ENCODE measurements at regions not wholly inside any gene's neighbourhood (a gene's known extent, or its start where the extent isn't known, plus 50 kb on each side); places are given as distances from the start of the nearest gene placed in this dataset.
"Not testable (repeated sequence)": the region's sequence is repeated elsewhere in the genome, so short reads cannot be mapped to it uniquely, and the experiment has no call there.

DNA sequence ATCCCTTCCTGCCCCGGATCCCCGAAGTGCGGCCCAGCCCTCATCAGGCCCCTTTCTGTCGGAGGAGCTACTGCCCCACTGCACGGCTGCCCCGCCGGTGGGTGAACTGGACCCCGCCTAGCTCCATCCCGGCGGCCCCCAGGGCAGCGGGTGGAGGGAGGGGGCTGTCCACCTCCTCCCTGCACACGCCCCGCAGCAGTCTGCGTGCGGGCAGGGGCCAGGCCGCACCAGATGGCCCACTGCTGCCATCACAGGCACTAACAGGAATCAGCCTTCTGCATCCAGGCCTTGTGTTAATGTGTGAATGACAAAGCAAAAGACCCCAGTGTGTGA lies 54.9 kb upstream of the UNC93A start:
- POLR2A ChIA-PET = no interaction called here
- DNase-seq (ENCODE audit: low read depth, low spot score) = no peak
- no peak overlapping the region for H3K4me3 ChIP-seq (ENCODE audit: low read depth, low read length)
- CTCF ChIA-PET = no interaction called here
- H3K27me3 ChIP-seq (ENCODE audit: control insufficient read depth, insufficient read depth, low read length) = no peaks in the 10 kb centered on the region
- TF ChIP-seq CTCF (IDR thresholded peaks at IDR 0.05; ENCODE audit: low read depth, low read length) = no peak
- H3K27ac ChIP-seq (ENCODE audit: low read depth, low read length) = no peak overlapping the region
- H3K9me3 ChIP-seq (ENCODE audit: control insufficient read depth, insufficient read depth, low read length) = peaks cover 28% of the 10 kb centered on the region

- no peaks in the 10 kb centered on the region for H3K27me3 ChIP-seq (ENCODE audit: control insufficient read depth, insufficient read depth, low read length)
- ChIA-PET CTCF (no interaction called here), POLR2A (no interaction called here)
- no peak overlapping the region for H3K27ac ChIP-seq (ENCODE audit: low read depth, low read length)
- DNase-seq (ENCODE audit: low read depth, low spot score) = no peak
- no peak overlapping the region for H3K4me3 ChIP-seq (ENCODE audit: low read depth, low read length)
- peaks cover 30% of the 10 kb centered on the region for H3K9me3 ChIP-seq (ENCODE audit: control insufficient read depth, insufficient read depth, low read length)
- TF ChIP-seq CTCF (IDR thresholded peaks at IDR 0.05; ENCODE audit: low read depth, low read length) = no peak
Observed at GRCh38 chr6:167237438-167238145, 53.5 kb upstream of the UNC93A start.

DNA sequence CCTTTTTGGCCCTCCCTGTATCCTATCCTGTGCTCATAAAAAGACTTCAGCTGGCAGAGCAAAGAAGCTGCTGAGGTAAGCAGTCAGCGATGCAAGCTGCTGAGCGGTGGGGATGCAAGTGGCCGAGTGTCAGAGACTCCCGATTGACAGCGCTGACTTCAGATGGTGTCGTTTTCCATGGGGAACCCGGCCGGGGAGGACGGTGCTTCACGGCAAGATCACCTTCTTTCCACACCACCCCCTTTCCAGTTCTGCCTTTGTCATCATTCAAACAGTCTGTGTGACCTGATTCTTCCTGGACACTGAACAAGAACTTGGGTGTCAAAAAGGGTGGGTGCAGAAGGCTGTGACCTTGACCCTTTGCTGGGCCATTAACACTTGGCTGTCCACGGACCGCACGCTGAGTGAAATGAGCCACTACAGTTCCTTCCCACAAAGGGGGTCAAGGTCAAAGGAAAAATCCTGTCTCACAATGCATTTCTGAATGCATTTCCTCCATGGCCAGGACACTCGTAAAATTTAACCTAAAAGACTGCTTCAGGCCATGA lies 52.9 kb upstream of the UNC93A start:
- TF ChIP-seq CTCF (IDR thresholded peaks at IDR 0.05; ENCODE audit: low read depth, low read length) = no peak
- peaks cover 31% of the 10 kb centered on the region for H3K9me3 ChIP-seq (ENCODE audit: control insufficient read depth, insufficient read depth, low read length)
- ChIA-PET CTCF (no interaction called here), POLR2A (no interaction called here)
- H3K4me3 ChIP-seq (ENCODE audit: low read depth, low read length) = no peak overlapping the region
- no peak for DNase-seq (ENCODE audit: low read depth, low spot score)
- no peak overlapping the region for H3K27ac ChIP-seq (ENCODE audit: low read depth, low read length)
- no peaks in the 10 kb centered on the region for H3K27me3 ChIP-seq (ENCODE audit: control insufficient read depth, insufficient read depth, low read length)

- no peaks in the 10 kb centered on the region for H3K27me3 ChIP-seq (ENCODE audit: control insufficient read depth, insufficient read depth, low read length)
- ChIA-PET POLR2A (no interaction called here), CTCF (no interaction called here)
- H3K9me3 ChIP-seq (ENCODE audit: control insufficient read depth, insufficient read depth, low read length) = peaks cover 34% of the 10 kb centered on the region
- no peak overlapping the region for H3K4me3 ChIP-seq (ENCODE audit: low read depth, low read length)
- no peak overlapping the region for H3K27ac ChIP-seq (ENCODE audit: low read depth, low read length)
- TF ChIP-seq CTCF (IDR thresholded peaks at IDR 0.05; ENCODE audit: low read depth, low read length) = no peak
- DNase-seq (ENCODE audit: low read depth, low spot score) = no peak
Observed at GRCh38 chr6:167238694-167239467, 52.2 kb upstream of the UNC93A start.

DNA sequence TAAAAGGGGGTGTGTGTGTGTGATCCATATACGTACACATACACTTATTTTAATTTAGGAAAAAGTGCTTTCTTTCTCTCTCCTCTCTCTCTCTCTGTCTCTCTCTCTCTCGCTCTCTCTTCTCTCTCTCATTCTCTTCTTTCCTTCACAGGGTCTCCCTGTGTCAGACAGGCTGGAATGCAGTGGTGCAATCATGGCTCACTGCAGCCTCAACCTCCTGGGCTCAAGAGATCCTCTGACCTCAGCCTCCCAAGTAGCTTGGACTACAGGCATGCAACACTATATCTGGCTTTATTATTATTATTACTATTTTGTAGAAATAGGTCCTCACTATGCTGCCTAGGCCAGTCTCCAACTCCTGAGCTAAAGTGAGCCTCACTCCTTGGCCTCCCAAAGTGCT lies 51.6 kb upstream of the UNC93A start:
- CTCF ChIA-PET; H3K27ac ChIP-seq (ENCODE audit: low read depth, low read length); H3K4me3 ChIP-seq (ENCODE audit: low read depth, low read length); POLR2A ChIA-PET; DNase-seq (ENCODE audit: low read depth, low spot score); H3K27me3 ChIP-seq (ENCODE audit: control insufficient read depth, insufficient read depth, low read length): not testable (repeated sequence)
- peaks cover 39% of the 10 kb centered on the region for H3K9me3 ChIP-seq (ENCODE audit: control insufficient read depth, insufficient read depth, low read length)
